ENCODE measurements at regions not wholly inside any gene's neighbourhood (a gene's known extent, or its start where the extent isn't known, plus 50 kb on each side); places are given as distances from the start of the nearest gene placed in this dataset.

DNA sequence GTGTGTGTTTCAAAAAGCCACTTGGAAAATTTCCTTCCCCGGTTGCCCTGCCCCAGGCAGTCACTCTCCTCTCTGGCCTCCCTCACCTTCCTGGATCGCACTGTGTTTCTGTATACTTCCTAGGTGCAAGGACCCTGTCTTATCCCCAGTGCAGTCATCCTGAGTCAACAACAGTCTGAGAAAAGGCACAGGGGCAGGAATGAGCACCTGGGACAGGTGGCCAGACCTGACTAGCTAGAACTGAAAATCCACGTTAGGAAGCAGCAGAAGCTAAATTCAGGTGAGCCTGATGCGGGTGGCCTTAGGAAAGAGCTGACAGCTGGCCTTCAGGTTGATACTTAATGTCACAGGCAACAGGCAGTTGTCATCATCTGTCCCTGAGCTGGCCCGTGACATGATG is 62.9 kb upstream of the VGLL4 start:
- Histone ChIP-seq H3K27me3 (no peaks in the 10 kb centered on the region), H3K27ac (no peak overlapping the region), H3K4me1 (no peaks in the 10 kb centered on the region), H3K9me3 (no peaks in the 10 kb centered on the region), H3K4me3 (no peak overlapping the region), H3K36me3 (no peaks in the 10 kb centered on the region)
- in situ Hi-C loops (cut with MboI; ENCODE audit: low sequenced_read_pairs in 4 of 4) (no loop called here), intact Hi-C loops (cut with DNase I; ENCODE audit: low total_unique reads) (no loop called here)
- DNase-seq (no peak), ATAC-seq (no peak)
- TF ChIP-seq POLR2A (IDR thresholded peaks at IDR 0.05) = no peak
- TF ChIP-seq, protein P1, sequence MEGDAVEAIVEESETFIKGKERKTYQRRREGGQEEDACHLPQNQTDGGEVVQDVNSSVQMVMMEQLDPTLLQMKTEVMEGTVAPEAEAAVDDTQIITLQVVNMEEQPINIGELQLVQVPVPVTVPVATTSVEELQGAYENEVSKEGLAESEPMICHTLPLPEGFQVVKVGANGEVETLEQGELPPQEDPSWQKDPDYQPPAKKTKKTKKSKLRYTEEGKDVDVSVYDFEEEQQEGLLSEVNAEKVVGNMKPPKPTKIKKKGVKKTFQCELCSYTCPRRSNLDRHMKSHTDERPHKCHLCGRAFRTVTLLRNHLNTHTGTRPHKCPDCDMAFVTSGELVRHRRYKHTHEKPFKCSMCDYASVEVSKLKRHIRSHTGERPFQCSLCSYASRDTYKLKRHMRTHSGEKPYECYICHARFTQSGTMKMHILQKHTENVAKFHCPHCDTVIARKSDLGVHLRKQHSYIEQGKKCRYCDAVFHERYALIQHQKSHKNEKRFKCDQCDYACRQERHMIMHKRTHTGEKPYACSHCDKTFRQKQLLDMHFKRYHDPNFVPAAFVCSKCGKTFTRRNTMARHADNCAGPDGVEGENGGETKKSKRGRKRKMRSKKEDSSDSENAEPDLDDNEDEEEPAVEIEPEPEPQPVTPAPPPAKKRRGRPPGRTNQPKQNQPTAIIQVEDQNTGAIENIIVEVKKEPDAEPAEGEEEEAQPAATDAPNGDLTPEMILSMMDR (IDR thresholded peaks at IDR 0.05 in 4 of 5, conservative IDR thresholded peaks at IDR 0.05 in 1 of 5) = no peak

DNA sequence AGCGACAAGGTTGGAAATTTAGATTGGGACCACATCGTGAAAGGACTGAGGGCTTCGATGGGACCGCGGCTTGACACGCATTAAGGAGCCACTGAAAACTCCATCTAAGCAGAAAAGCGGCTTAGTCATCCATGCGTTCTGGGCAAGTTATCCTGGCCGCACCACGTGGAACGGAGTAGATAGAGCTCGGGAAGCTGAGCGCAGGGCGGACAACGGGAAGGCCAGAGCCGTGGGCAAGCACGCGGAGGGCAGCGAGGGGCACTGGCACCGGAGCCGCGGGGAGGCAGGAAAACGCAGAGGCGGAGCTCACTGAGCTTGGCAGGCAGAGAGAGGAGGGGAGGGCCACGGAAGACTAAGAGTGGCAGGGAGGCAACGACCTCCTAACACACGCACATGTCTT is 61.3 kb upstream of the VGLL4 start:
- H3K4me1 ChIP-seq = no peaks in the 10 kb centered on the region
- no peaks in the 10 kb centered on the region for H3K27me3 ChIP-seq
- no peaks in the 10 kb centered on the region for H3K9me3 ChIP-seq
- DNase-seq (no peak), ATAC-seq (no peak)
- intact Hi-C loops (cut with DNase I; ENCODE audit: low total_unique reads) (no loop called here), in situ Hi-C loops (cut with MboI; ENCODE audit: low sequenced_read_pairs in 4 of 4) (no loop called here)
- no peaks in the 10 kb centered on the region for H3K36me3 ChIP-seq
- no peak overlapping the region for H3K27ac ChIP-seq
- TF ChIP-seq, protein P1 (IDR thresholded peaks at IDR 0.05 in 4 of 5, conservative IDR thresholded peaks at IDR 0.05 in 1 of 5) = no peak
- TF ChIP-seq POLR2A (IDR thresholded peaks at IDR 0.05) = no peak
- H3K4me3 ChIP-seq = no peak overlapping the region

DNA sequence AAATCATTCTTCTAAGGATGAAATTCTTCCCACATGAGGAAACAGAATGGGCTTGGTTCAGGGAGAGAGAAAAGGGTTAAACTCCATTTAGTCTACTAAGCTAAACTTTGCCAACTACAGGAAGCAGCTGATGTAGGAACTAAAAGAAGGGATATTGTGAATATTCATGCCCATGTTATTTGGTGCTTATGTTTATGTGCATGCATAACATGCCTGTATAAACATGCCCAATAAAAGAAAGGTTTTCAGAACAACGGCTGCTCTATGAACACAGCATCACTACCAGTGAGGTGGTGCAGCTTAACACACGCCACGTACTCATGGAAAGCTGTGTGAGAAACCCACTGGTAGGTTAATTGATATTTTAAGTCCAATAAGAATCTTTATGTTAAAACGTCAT is 59.4 kb upstream of the VGLL4 start:
- in situ Hi-C loops (cut with MboI; ENCODE audit: low sequenced_read_pairs in 4 of 4) = no loop called here
- ATAC-seq (no peak), DNase-seq (no peak)
- no peak overlapping the region for H3K27ac ChIP-seq
- H3K9me3 ChIP-seq = no peaks in the 10 kb centered on the region
- intact Hi-C loops (cut with DNase I; ENCODE audit: low total_unique reads) = no loop called here
- TF ChIP-seq, protein P1 (IDR thresholded peaks at IDR 0.05 in 4 of 5, conservative IDR thresholded peaks at IDR 0.05 in 1 of 5) = no peak
- no peaks in the 10 kb centered on the region for H3K4me1 ChIP-seq
- no peaks in the 10 kb centered on the region for H3K27me3 ChIP-seq
- H3K36me3 ChIP-seq = no peaks in the 10 kb centered on the region
- H3K4me3 ChIP-seq = no peak overlapping the region

DNA sequence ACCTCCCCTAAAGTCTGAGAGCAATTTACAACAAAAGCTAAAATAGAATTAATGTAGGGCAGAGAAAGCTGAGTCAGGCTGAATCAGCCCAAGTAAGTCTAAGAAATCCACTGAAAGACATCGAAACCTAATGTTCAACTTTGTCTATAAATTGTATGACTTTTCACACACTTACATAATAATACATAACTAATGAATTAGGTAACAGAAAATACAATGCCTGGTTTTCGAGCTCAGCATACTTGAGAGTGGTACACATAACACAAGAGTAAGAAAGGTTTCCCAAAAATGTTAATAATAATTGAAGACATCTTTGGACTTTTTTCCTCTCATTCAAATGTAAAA is 55.3 kb upstream of the VGLL4 start:
- H3K36me3 ChIP-seq = no peaks in the 10 kb centered on the region
- H3K4me3 ChIP-seq = no peak overlapping the region
- in situ Hi-C loops (cut with MboI; ENCODE audit: low sequenced_read_pairs in 4 of 4) (no loop called here), intact Hi-C loops (cut with DNase I; ENCODE audit: low total_unique reads) (no loop called here)
- no peak overlapping the region for H3K27ac ChIP-seq
- TF ChIP-seq, protein P1 (IDR thresholded peaks at IDR 0.05 in 4 of 5, conservative IDR thresholded peaks at IDR 0.05 in 1 of 5) = no peak
- no peak for TF ChIP-seq POLR2A (IDR thresholded peaks at IDR 0.05)
- DNase-seq = no peak
- H3K4me1 ChIP-seq = no peaks in the 10 kb centered on the region
- no peaks in the 10 kb centered on the region for H3K9me3 ChIP-seq
- ATAC-seq = no peak
- no peaks in the 10 kb centered on the region for H3K27me3 ChIP-seq

DNA sequence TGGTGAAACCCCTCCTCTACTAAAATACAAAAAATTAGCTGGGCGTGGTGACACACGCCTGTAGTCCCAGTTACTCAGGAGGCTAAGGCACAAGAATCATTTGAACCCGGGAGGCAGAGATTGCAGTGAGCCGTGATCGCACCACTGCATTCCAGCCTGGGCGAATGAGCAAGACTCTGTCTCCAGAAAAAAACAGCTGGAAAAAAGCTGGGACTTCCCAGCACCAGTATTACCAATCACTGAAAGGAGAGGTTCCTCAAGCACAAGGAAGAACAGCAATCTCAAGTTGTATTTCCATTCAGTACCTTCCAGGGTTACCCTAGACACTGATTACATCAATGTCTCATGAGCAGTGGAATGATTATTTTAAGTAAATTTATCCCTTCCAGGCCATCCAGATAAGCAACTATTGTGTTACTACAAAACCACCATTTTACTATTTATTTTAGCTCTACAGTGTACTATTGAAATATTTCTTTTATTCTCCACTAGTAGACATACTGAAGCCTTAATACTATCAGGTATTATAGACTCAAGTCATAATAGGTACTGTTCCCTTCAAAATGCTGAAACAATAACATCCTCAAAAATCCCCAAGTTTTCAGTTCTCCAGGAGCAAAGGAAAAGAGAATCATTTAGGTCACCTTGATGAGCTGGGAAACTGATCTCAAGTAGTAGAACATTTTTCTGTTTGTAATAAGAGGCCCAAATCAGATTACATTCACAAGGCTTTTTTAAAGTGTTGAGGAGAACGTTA is 54.8 kb upstream of the VGLL4 start:
- ATAC-seq (no peak), DNase-seq (no peak)
- Histone ChIP-seq H3K27me3 (no peaks in the 10 kb centered on the region), H3K9me3 (no peaks in the 10 kb centered on the region), H3K4me3 (no peak overlapping the region), H3K36me3 (no peaks in the 10 kb centered on the region), H3K27ac (no peak overlapping the region), H3K4me1 (no peaks in the 10 kb centered on the region)
- TF ChIP-seq POLR2A (IDR thresholded peaks at IDR 0.05) = no peak
- TF ChIP-seq, protein P1 (IDR thresholded peaks at IDR 0.05 in 4 of 5, conservative IDR thresholded peaks at IDR 0.05 in 1 of 5) = no peak
- in situ Hi-C loops (cut with MboI; ENCODE audit: low sequenced_read_pairs in 4 of 4) = no loop called here
- intact Hi-C loops (cut with DNase I; ENCODE audit: low total_unique reads) = no loop called here
